Stimulated activated CD4-positive, alpha-beta T cell treated with anti-CD3 and anti-CD28 coated beads, Interleukin-2, amount 100 ng/mL, for 4 hours (primary cell): ENCODE measurements at regions not wholly inside any gene's neighbourhood (a gene's known extent, or its start where the extent isn't known, plus 50 kb on each side); places are given as distances from the start of the nearest gene placed in this dataset.
"Not testable (repeated sequence)": the region's sequence is repeated elsewhere in the genome, so short reads cannot be mapped to it uniquely, and the experiment has no call there.

Experiments
- DNase-seq: peaks from one replicate; pipeline ENCODE4 v3.0.0-alpha.2; 2020; ENCODE audit warnings: low read depth

GRCh38 chr6:47407300-47408281 is 70.0 kb upstream of the CD2AP start:
- no peak for DNase-seq

DNA sequence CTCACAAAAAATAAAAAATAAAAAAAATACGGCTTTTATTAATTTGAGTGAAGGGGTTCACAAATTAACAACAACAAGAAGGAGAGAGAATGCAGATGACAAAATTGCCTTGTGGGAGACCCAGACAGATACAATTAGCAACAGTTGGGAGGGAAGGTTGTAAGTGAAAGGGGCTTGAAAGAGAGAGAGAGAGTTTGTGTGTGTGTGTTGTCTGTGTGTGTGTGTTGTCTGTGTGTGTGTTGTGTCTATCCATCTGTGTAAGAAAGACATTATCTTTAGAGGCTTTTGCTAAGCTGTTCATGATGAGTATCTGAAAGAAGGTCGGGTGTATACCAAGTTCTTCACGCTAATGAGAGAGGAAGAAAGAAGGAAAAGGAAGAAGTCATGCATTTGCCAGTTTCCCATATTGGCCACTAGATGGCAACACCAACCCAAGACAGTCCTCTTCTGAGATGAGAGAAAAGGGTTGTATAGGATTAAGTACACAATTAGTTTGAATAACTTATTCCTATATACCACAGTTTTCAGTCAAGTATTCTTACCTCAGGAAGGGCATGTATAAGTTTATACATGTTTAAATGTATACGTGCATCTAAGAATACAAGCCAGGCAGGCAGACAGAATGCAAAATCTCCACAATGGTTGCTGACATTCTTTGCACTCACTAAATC is 63.7 kb upstream of the CD2AP start:
- DNase-seq: peak; percentile 24

DNA sequence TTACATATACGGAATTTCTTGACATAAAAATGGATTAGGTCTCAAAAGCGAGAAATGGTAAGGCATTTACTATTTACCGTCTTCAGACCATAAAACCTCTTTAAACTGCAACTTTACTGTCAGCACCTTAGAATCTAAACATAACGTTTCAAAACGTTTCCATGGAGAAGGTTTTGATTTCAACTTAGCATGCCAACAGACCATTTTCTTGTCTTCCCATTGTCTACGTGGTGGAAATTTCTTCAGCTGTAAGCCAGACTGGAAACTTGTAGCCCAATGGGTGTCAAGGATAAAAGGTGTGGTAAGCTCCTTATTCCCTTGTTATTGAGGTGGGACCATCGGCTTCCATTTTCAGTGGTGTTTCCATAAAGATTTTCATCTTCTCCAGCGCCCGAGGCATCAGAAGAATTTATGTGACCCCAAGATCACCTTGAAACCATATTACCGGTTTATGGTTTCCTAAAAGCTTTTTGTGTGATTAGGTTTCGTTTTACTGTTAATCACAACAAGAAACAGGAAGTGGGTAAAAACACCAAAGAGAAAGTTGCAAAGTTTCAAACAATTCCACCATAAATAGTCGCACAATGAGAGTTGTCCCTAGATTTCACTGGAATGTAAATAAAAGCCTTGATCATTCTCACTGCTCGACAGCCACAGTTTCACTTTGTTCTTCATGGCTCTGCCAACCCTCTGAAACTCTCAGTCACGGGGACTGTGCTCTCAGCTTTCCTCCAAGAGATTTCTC is 63.0 kb upstream of the CD2AP start:
- no peak for DNase-seq

DNA sequence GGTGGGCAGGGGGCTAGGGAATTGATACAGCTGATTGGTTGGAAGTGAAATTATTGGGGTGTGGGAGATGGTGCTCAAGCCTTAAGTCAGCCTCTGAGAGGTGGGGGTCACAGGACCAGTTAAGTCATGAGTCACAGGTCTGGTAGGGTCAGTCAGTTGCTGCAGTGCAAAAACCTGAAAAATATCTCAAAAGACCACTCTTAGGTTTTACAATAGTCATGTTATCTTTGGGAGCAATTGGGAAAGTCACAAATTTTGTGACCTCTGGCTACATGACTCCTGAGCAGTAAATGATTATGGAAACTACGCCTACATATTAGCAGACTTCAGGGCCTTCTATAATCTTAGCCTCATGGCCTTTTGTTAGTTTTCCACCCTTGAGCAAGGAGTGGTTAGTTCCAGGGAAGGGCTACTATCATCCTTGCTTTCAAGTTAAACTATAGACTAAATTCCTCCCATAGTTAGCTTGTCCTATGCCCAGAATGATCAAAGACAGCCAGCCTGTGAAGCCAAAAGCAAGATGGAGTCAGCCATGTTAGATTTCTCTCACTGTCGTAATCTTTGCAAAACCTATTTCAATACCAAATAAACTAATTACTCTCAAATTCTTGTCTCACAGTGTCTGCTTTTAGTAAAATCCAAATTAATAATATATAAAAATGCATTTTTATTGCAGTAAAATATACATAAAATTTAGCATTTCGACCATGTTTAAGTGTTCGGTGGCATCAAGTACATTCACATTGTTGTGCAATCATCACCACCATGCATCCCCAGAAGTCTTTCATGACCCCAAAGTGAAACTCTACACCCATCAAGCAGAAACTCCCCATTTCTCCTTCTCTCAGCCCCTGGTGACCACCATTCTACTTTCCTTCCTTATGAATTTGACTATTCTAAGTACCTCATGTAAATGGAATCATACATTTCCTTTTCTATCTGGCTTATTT is 60.9 kb upstream of the CD2AP start:
- no peak for DNase-seq

DNA sequence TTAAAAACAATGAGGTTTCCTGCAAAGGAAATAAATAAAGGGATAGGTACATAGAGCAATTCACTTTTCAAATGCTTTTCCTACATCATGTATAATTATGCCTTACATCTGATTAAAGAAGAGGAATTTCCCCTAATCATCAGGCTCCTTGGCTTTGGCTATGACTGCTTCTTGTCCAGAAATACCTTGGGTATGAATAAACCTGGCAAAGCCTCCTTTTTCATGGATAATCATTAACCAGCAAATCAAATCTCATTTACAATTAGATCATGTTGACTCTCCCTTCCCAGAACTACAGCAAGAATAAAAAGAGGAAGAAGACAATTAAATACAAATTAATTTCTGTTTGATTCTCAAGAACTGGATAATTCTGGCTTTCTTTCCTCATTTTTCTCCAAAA is 58.0 kb upstream of the CD2AP start:
- no peak for DNase-seq

- DNase-seq: no peak
These were observed 56.9 kb upstream of the CD2AP start for GRCh38 chr6:47420394-47421371.

DNA sequence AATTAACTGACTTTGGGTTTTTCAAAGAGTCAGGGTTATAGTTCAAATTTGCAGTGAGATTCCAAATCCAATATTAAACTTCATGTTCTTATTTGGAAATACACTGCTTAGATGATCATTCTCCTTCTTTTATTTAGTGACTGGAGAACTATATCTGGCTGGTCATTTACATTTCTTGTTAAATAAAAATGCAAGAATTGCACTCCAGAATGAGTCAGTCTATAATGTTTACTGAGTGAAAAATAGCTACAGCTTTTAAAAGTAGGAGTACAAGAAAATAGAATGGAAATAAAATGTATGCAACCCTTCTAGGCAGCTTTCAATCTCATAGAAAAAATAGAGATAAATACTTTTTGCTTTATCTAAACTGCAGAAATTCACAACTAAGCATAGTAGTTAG is 54.5 kb upstream of the CD2AP start:
- no peak for DNase-seq

GRCh38 chr6:47424436-47424836 is 53.2 kb upstream of the CD2AP start:
- no peak for DNase-seq

DNA sequence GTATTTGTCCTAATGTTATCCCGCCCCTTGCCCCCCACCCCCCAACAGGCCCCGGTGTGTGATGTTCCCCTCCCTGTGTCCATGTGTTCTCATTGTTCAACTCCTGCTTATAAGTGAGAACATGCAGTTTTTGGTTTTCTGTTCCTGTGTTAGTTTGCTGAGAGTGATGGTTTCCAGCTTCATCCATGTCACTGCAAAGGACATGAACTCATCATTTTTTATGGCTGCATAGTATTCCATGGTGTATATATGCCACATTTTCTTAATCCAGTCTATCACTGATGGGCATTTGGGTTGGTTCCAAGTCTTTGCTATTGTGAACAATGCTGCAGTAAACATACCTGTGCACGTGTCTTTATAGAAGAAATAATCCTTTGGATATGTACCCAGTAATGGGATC is 51.9 kb upstream of the CD2AP start:
- DNase-seq: not testable (repeated sequence)

DNA sequence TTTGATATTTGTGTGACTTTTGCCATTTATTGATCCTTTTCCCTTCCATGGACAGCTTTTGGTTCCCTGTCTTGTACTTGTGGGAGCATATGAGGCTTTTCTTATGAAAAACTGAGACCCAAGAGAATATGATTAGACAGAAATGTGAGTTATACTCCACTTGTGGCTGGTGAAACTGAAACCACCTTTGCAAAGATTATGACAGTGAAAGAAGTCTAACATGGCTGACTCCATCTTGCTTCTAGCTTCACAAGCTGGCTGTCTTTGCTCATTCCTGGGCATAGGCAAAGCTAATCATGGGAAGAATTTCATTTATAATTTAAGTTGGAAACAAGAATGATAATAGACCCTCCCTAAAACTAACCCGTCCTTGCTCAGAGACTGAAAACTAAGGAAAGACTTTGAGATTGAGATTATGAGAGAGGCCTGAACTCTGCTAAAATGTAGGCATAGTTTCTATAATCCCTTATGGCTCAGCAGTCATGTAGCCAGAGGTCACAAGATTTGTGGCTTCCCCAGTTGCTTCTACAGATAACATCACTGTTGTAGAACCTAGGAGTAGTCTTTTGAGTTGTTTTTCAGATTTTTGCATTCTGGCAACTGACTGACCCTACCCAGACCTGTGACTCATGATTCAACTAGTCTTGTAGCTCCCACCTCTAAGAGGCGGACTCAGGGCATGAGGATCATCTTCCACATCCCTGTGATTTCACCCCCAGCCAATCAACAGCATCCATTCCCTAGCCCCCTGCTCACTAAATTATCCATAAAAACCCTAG is 50.9 kb upstream of the CD2AP start:
- DNase-seq: no peak

- no peak for DNase-seq
These were observed 49.9 kb upstream of the CD2AP start for GRCh38 chr6:47427680-47428079.
